Urinary bladder (tissue), 3 donors: ENCODE measurements at regions not wholly inside any gene's neighbourhood (a gene's known extent, or its start where the extent isn't known, plus 50 kb on each side); places are given as distances from the start of the nearest gene placed in this dataset.

Experiments
- DNase-seq: peaks from one replicate; pipeline ENCODE4 v3.0.0-alpha.2; 2015; ENCODE audit errors: extremely low spot score
- H3K27ac ChIP-seq: one replicate; pipeline ENCODE4 v1.5.1; 2013; ENCODE audit warnings: low read depth, mild to moderate bottlenecking, moderate library complexity
- H3K36me3 ChIP-seq: one replicate; pipeline ENCODE4 v1.6.1; 2013; ENCODE audit warnings: mild to moderate bottlenecking, moderate library complexity; ENCODE audit not compliant: insufficient read depth
- H3K4me1 ChIP-seq: one replicate; pipeline ENCODE4 v1.6.1; 2013; ENCODE audit warnings: mild to moderate bottlenecking, moderate library complexity; ENCODE audit not compliant: insufficient read depth
- H3K4me3 ChIP-seq: one replicate; pipeline ENCODE4 v1.5.1; 2013; ENCODE audit warnings: low read depth, low read length
- WGBS: extraction: QIAGEN DNeasy Blood & Tissue Kit; methylation state at CpG from one replicate; pipeline ENCODE4 v1.1.7; 2013; 5-methylcytosine and 5-hydroxymethylcytosine counted together
- donor health status: healthy with polysubstance abuse.
- donor health status: healthy.

GRCh38 chr7:16035392-16035791, 348.9 kb upstream of the MEOX2 start:
- Histone ChIP-seq H3K27ac (no peak overlapping the region), H3K4me3 (no peak overlapping the region), H3K36me3 (no peaks in the 10 kb centered on the region), H3K4me1 (no peaks in the 10 kb centered on the region)
- WGBS: 91% methylated on average over 1 of the region's 1 CpG
- DNase-seq: no peak

GRCh38 chr7:16034866-16035265, 348.4 kb upstream of the MEOX2 start:
- Histone ChIP-seq H3K4me1 (no peaks in the 10 kb centered on the region), H3K27ac (no peak overlapping the region), H3K36me3 (no peaks in the 10 kb centered on the region), H3K4me3 (no peak overlapping the region)
- WGBS: 98% methylated on average over 1 of the region's 1 CpG
- no peak for DNase-seq

- Histone ChIP-seq H3K27ac (no peak overlapping the region), H3K4me1 (no peaks in the 10 kb centered on the region), H3K4me3 (no peak overlapping the region), H3K36me3 (no peaks in the 10 kb centered on the region)
- no peak for DNase-seq
- WGBS: 93% methylated on average over 2 of the region's 2 CpGs
Observed at GRCh38 chr7:16034353-16034752, 347.9 kb upstream of the MEOX2 start.

- Histone ChIP-seq H3K4me3 (no peak overlapping the region), H3K27ac (no peak overlapping the region), H3K4me1 (no peaks in the 10 kb centered on the region), H3K36me3 (no peaks in the 10 kb centered on the region)
- DNase-seq: no peak
- 83% methylated on average over 2 of the region's 2 CpGs for WGBS
Observed at GRCh38 chr7:16033233-16033632, 346.8 kb upstream of the MEOX2 start.

GRCh38 chr7:16028636-16029035, 342.2 kb upstream of the MEOX2 start:
- Histone ChIP-seq H3K36me3 (no peaks in the 10 kb centered on the region), H3K27ac (no peak overlapping the region), H3K4me3 (no peak overlapping the region), H3K4me1 (no peaks in the 10 kb centered on the region)
- 74% methylated on average over 5 of the region's 5 CpGs for WGBS
- DNase-seq: no peak

- WGBS: 42% methylated on average over 2 of the region's 2 CpGs
- Histone ChIP-seq H3K4me1 (no peaks in the 10 kb centered on the region), H3K27ac (no peak overlapping the region), H3K4me3 (no peak overlapping the region), H3K36me3 (no peaks in the 10 kb centered on the region)
- DNase-seq: no peak
Observed at GRCh38 chr7:16028103-16028502, 341.6 kb upstream of the MEOX2 start.

GRCh38 chr7:16027396-16027795, 340.9 kb upstream of the MEOX2 start:
- WGBS: 59% methylated on average over 2 of the region's 2 CpGs
- Histone ChIP-seq H3K36me3 (no peaks in the 10 kb centered on the region), H3K4me3 (no peak overlapping the region), H3K27ac (no peak overlapping the region), H3K4me1 (no peaks in the 10 kb centered on the region)
- DNase-seq: no peak

- Histone ChIP-seq H3K4me1 (no peaks in the 10 kb centered on the region), H3K4me3 (no peak overlapping the region), H3K27ac (no peak overlapping the region), H3K36me3 (no peaks in the 10 kb centered on the region)
- WGBS: 55% methylated on average over 10 of the region's 10 CpGs
- no peak for DNase-seq
Observed at GRCh38 chr7:16026253-16027020, 340.0 kb upstream of the MEOX2 start.

GRCh38 chr7:16025696-16026095, 339.2 kb upstream of the MEOX2 start:
- H3K4me1 ChIP-seq: no peaks in the 10 kb centered on the region
- H3K4me3 ChIP-seq: no peak overlapping the region
- 28% methylated on average over 1 of the region's 1 CpG for WGBS
- no peak overlapping the region for H3K27ac ChIP-seq
- H3K36me3 ChIP-seq: no peaks in the 10 kb centered on the region
- no peak for DNase-seq

- Histone ChIP-seq H3K4me1 (no peaks in the 10 kb centered on the region), H3K36me3 (no peaks in the 10 kb centered on the region), H3K27ac (no peak overlapping the region), H3K4me3 (no peak overlapping the region)
- no peak for DNase-seq
- 78% methylated on average over 3 of the region's 3 CpGs for WGBS
Observed at GRCh38 chr7:16023503-16023902, 337.0 kb upstream of the MEOX2 start.

- 84% methylated on average over 2 of the region's 2 CpGs for WGBS
- DNase-seq: no peak
- no peak overlapping the region for H3K27ac ChIP-seq
- no peak overlapping the region for H3K4me3 ChIP-seq
- H3K36me3 ChIP-seq: no peaks in the 10 kb centered on the region
- no peaks in the 10 kb centered on the region for H3K4me1 ChIP-seq
Observed at GRCh38 chr7:16023046-16023445, 336.6 kb upstream of the MEOX2 start.

GRCh38 chr7:16021851-16022250, 335.4 kb upstream of the MEOX2 start:
- no peak overlapping the region for H3K27ac ChIP-seq
- no peaks in the 10 kb centered on the region for H3K4me1 ChIP-seq
- WGBS: 27% methylated on average over 1 of the region's 1 CpG
- no peak for DNase-seq
- H3K36me3 ChIP-seq: no peaks in the 10 kb centered on the region
- H3K4me3 ChIP-seq: no peak overlapping the region

- no peak for DNase-seq
- Histone ChIP-seq H3K36me3 (no peaks in the 10 kb centered on the region), H3K4me1 (no peaks in the 10 kb centered on the region), H3K27ac (no peak overlapping the region), H3K4me3 (no peak overlapping the region)
Observed at GRCh38 chr7:16015981-16016380, 329.5 kb upstream of the MEOX2 start.

- WGBS: 92% methylated on average over 2 of the region's 2 CpGs
- H3K36me3 ChIP-seq: no peaks in the 10 kb centered on the region
- no peak for DNase-seq
- no peak overlapping the region for H3K4me3 ChIP-seq
- no peaks in the 10 kb centered on the region for H3K4me1 ChIP-seq
- no peak overlapping the region for H3K27ac ChIP-seq
Observed at GRCh38 chr7:16014031-16014430, 327.5 kb upstream of the MEOX2 start.

- DNase-seq: no peak
- H3K27ac ChIP-seq: no peak overlapping the region
- no peaks in the 10 kb centered on the region for H3K36me3 ChIP-seq
- no peaks in the 10 kb centered on the region for H3K4me1 ChIP-seq
- H3K4me3 ChIP-seq: no peak overlapping the region
- 87% methylated on average over 2 of the region's 2 CpGs for WGBS
Observed at GRCh38 chr7:16007911-16008310, 321.4 kb upstream of the MEOX2 start.
